Calu3 (cell line): ENCODE measurements at regions not wholly inside any gene's neighbourhood (a gene's known extent, or its start where the extent isn't known, plus 50 kb on each side); places are given as distances from the start of the nearest gene placed in this dataset.
A peak's percentile ranks its signal among the peaks of the same experiment; 100 is the strongest.

ENCODE experiments used
- BruUV-seq: library from RNA; stranded (reverse); fragments of 400-500 nt; replicated peaks from 2 replicates; lab custom pipeline; 2021; lab: Mats Ljungman, UMichigan
- CTCF ChIA-PET: fragments of 300-600 bp; sonication (Branson Sonifier 250); formaldehyde crosslinking; loops from one replicate; lab custom pipeline; 2022; ENCODE audit warnings: antibody characterized with exemption; lab: Charles Lee
- DNase-seq: peaks from one replicate; pipeline ENCODE4 v3.0.0; 2022
- H3K27ac Mint-ChIP-seq: one replicate; pipeline ENCODE4 v1.8.0; 2022; ENCODE audit warnings: mixed read lengths; ENCODE audit not compliant: unreplicated experiment
- H3K27me3 Mint-ChIP-seq: one replicate; pipeline ENCODE4 v1.8.0; 2022; ENCODE audit warnings: mixed read lengths; ENCODE audit not compliant: unreplicated experiment
- H3K36me3 Mint-ChIP-seq: one replicate; pipeline ENCODE4 v1.8.0; 2022; ENCODE audit warnings: mild to moderate bottlenecking, moderate library complexity, mixed read lengths; ENCODE audit not compliant: insufficient read depth, unreplicated experiment
- H3K4me1 Mint-ChIP-seq: one replicate; pipeline ENCODE4 v1.8.0; 2022; ENCODE audit warnings: mild to moderate bottlenecking, low read depth, mixed read lengths; ENCODE audit not compliant: unreplicated experiment
- H3K4me3 Mint-ChIP-seq: one replicate; pipeline ENCODE4 v1.8.0; 2022; ENCODE audit warnings: mild to moderate bottlenecking, low read depth, moderate library complexity, mixed read lengths; ENCODE audit not compliant: unreplicated experiment
- H3K9me3 Mint-ChIP-seq: one replicate; pipeline ENCODE4 v1.8.0; 2022; ENCODE audit warnings: low read depth, mixed read lengths; ENCODE audit not compliant: unreplicated experiment
- CTCF ChIP-seq: fragments of 200-600 bp; IDR thresholded peaks from one replicate; pipeline ENCODE4 v1.8.0; 2022; ENCODE audit warnings: antibody characterized with exemption; ENCODE audit not compliant: unreplicated experiment
- intact Hi-C: fragments of 100-400 bp; cut with micrococcal nuclease; formaldehyde crosslinking; loops from one replicate; pipeline ENCODE4 v1.10.0; 2022; ENCODE audit not compliant: unreplicated experiment

- DNase-seq: no peak
- Mint-ChIP-seq H3K9me3 (peaks cover 2% of the 10 kb centered on the region), H3K36me3 (no peaks in the 10 kb centered on the region), H3K4me1 (peaks cover 21% of the 10 kb centered on the region), H3K27me3 (no peaks in the 10 kb centered on the region), H3K27ac (peak overlapping the region; percentile 85), H3K4me3 (no peak overlapping the region)
- no TSS peak for BruUV-seq
- CTCF ChIA-PET: no interaction called here
- TF ChIP-seq CTCF: no peak
- intact Hi-C loops: no loop called here
Measured at GRCh38 chr7:11935905-11936304, 103.9 kb upstream of the THSD7A start.

- DNase-seq: no peak
- CTCF ChIA-PET: interaction anchor here (0.7 kb wide), 1 partner anchor 532 kb away, joined by 5 read pairs; no protein-coding TSS in a partner anchor
- peaks cover 13% of the 10 kb centered on the region for H3K9me3 Mint-ChIP-seq
- TF ChIP-seq CTCF: no peak
- no peak overlapping the region for H3K4me3 Mint-ChIP-seq
- no peak overlapping the region for H3K27ac Mint-ChIP-seq
- no peaks in the 10 kb centered on the region for H3K36me3 Mint-ChIP-seq
- no peaks in the 10 kb centered on the region for H3K4me1 Mint-ChIP-seq
- intact Hi-C loops: no loop called here
- no TSS peak for BruUV-seq
- no peaks in the 10 kb centered on the region for H3K27me3 Mint-ChIP-seq
Measured at GRCh38 chr7:11946794-11947193, 114.8 kb upstream of the THSD7A start.

GRCh38 chr7:11950281-11950680, 118.3 kb upstream of the THSD7A start:
- no peak for TF ChIP-seq CTCF
- H3K27ac Mint-ChIP-seq: no peak overlapping the region
- intact Hi-C loops: no loop called here
- no peaks in the 10 kb centered on the region for H3K4me1 Mint-ChIP-seq
- H3K27me3 Mint-ChIP-seq: no peaks in the 10 kb centered on the region
- H3K36me3 Mint-ChIP-seq: no peaks in the 10 kb centered on the region
- no peak for DNase-seq
- BruUV-seq: no TSS peak
- CTCF ChIA-PET: no interaction called here
- H3K4me3 Mint-ChIP-seq: no peak overlapping the region
- H3K9me3 Mint-ChIP-seq: peaks cover 13% of the 10 kb centered on the region

GRCh38 chr7:11950942-11951341, 118.9 kb upstream of the THSD7A start:
- DNase-seq: no peak
- no peaks in the 10 kb centered on the region for H3K36me3 Mint-ChIP-seq
- peaks cover 8% of the 10 kb centered on the region for H3K9me3 Mint-ChIP-seq
- no TSS peak for BruUV-seq
- intact Hi-C loops: no loop called here
- no peak overlapping the region for H3K4me3 Mint-ChIP-seq
- TF ChIP-seq CTCF: no peak
- CTCF ChIA-PET: no interaction called here
- no peaks in the 10 kb centered on the region for H3K27me3 Mint-ChIP-seq
- H3K27ac Mint-ChIP-seq: peak overlapping the region; percentile 37
- no peaks in the 10 kb centered on the region for H3K4me1 Mint-ChIP-seq

- H3K27me3 Mint-ChIP-seq: no peaks in the 10 kb centered on the region
- CTCF ChIA-PET: no interaction called here
Measured at GRCh38 chr7:11951909-11952308, 119.9 kb upstream of the THSD7A start.

More at GRCh38 chr7:11951909-11952308, 119.9 kb upstream of the THSD7A start:
- intact Hi-C loops: no loop called here
- no peak overlapping the region for H3K4me3 Mint-ChIP-seq
- TF ChIP-seq CTCF: no peak
- DNase-seq: no peak
- BruUV-seq: no TSS peak
- H3K27ac Mint-ChIP-seq: no peak overlapping the region
- H3K4me1 Mint-ChIP-seq: no peaks in the 10 kb centered on the region
- H3K36me3 Mint-ChIP-seq: no peaks in the 10 kb centered on the region
- peaks cover 9% of the 10 kb centered on the region for H3K9me3 Mint-ChIP-seq
